OCI-LY1 (cell line): ENCODE measurements at regions not wholly inside any gene's neighbourhood (a gene's known extent, or its start where the extent isn't known, plus 50 kb on each side); places are given as distances from the start of the nearest gene placed in this dataset.

ENCODE experiments used
- EZH2 ChIP-seq: fragments of 200-600 bp; sonication (generic), shearing (Covaris generic); IDR thresholded peaks from 2 replicates; pipeline ENCODE4 v1.8.0; 2017; ENCODE audit warnings: borderline replicate concordance, mixed run types, mild to moderate bottlenecking, antibody characterized with exemption, low read length, moderate library complexity, mixed read lengths
- TF ChIP-seq, protein P1 (sequence below): fragments of 200-600 bp; sonication (generic), shearing (Covaris generic); IDR thresholded peaks from 2 replicates; pipeline ENCODE4 v1.5.1; 2017; ENCODE audit warnings: mild to moderate bottlenecking, antibody characterized with exemption, low read length, moderate library complexity, mixed read lengths

DNA sequence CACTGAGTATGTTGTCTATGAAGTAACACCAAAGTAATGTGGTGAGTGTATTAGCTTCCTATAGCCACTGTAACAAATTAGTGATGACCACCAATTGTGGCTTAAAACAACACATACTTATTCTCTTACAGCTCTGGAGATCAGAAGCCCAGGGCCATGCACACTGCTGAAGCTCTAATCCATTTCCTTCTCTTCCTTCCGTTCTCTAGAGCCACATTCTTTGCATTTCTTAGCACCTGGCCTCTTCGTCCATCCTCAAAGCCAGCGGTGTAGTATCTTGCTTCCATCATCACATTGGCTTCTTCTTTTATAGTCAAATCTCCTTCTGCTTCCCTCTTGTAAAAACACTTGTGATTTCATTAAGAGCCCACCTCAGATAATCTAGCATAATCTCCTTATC lies 230.3 kb upstream of the RFX3 start:
- TF ChIP-seq, protein P1, sequence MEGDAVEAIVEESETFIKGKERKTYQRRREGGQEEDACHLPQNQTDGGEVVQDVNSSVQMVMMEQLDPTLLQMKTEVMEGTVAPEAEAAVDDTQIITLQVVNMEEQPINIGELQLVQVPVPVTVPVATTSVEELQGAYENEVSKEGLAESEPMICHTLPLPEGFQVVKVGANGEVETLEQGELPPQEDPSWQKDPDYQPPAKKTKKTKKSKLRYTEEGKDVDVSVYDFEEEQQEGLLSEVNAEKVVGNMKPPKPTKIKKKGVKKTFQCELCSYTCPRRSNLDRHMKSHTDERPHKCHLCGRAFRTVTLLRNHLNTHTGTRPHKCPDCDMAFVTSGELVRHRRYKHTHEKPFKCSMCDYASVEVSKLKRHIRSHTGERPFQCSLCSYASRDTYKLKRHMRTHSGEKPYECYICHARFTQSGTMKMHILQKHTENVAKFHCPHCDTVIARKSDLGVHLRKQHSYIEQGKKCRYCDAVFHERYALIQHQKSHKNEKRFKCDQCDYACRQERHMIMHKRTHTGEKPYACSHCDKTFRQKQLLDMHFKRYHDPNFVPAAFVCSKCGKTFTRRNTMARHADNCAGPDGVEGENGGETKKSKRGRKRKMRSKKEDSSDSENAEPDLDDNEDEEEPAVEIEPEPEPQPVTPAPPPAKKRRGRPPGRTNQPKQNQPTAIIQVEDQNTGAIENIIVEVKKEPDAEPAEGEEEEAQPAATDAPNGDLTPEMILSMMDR = no peak
- no peak for TF ChIP-seq EZH2
